ENCODE measurements at regions not wholly inside any gene's neighbourhood (a gene's known extent, or its start where the extent isn't known, plus 50 kb on each side); places are given as distances from the start of the nearest gene placed in this dataset.

- no peak for DNase-seq (ENCODE audit: low read depth in 4 of 4, low spot score in 2 of 4)
Observed at GRCh38 chr10:128416231-128416630, 290.0 kb upstream of the MKI67 start.

- DNase-seq (ENCODE audit: low read depth in 4 of 4, low spot score in 2 of 4): no peak
Observed at GRCh38 chr10:128417826-128418225, 291.6 kb upstream of the MKI67 start.

GRCh38 chr10:128418819-128419218 lies 292.6 kb upstream of the MKI67 start:
- DNase-seq (ENCODE audit: low read depth in 4 of 4, low spot score in 2 of 4): no peak

- no peak for DNase-seq (ENCODE audit: low read depth in 4 of 4, low spot score in 2 of 4)
Observed at GRCh38 chr10:128419466-128420019, 293.3 kb upstream of the MKI67 start.

- no peak for DNase-seq (ENCODE audit: low read depth in 4 of 4, low spot score in 2 of 4)
Observed at GRCh38 chr10:128420623-128421022, 294.4 kb upstream of the MKI67 start.

GRCh38 chr10:128421371-128422160 lies 295.3 kb upstream of the MKI67 start:
- DNase-seq (ENCODE audit: low read depth in 4 of 4, low spot score in 2 of 4): no peak

- DNase-seq (ENCODE audit: low read depth in 4 of 4, low spot score in 2 of 4): no peak
Observed at GRCh38 chr10:128422190-128422589, 296.0 kb upstream of the MKI67 start.

- DNase-seq (ENCODE audit: low read depth in 4 of 4, low spot score in 2 of 4): no peak
Observed at GRCh38 chr10:128422999-128423398, 296.8 kb upstream of the MKI67 start.

GRCh38 chr10:128429321-128429720 lies 303.1 kb upstream of the MKI67 start:
- DNase-seq (ENCODE audit: low read depth in 4 of 4, low spot score in 2 of 4): no peak

- DNase-seq (ENCODE audit: low read depth in 4 of 4, low spot score in 2 of 4): no peak
Observed at GRCh38 chr10:128429835-128430513, 303.8 kb upstream of the MKI67 start.

GRCh38 chr10:128431083-128431482 lies 304.9 kb upstream of the MKI67 start:
- DNase-seq (ENCODE audit: low read depth in 4 of 4, low spot score in 2 of 4): no peak

GRCh38 chr10:128431506-128431905 lies 305.3 kb upstream of the MKI67 start:
- no peak for DNase-seq (ENCODE audit: low read depth in 4 of 4, low spot score in 2 of 4)

GRCh38 chr10:128432011-128432410 lies 305.8 kb upstream of the MKI67 start:
- no peak for DNase-seq (ENCODE audit: low read depth in 4 of 4, low spot score in 2 of 4)

- no peak for DNase-seq (ENCODE audit: low read depth in 4 of 4, low spot score in 2 of 4)
Observed at GRCh38 chr10:128432423-128432822, 306.2 kb upstream of the MKI67 start.

- DNase-seq (ENCODE audit: low read depth in 4 of 4, low spot score in 2 of 4): no peak
Observed at GRCh38 chr10:128435811-128436210, 309.6 kb upstream of the MKI67 start.

- no peak for DNase-seq (ENCODE audit: low read depth in 4 of 4, low spot score in 2 of 4)
Observed at GRCh38 chr10:128437786-128438345, 311.6 kb upstream of the MKI67 start.

GRCh38 chr10:128438417-128439063 lies 312.3 kb upstream of the MKI67 start:
- no peak for DNase-seq (ENCODE audit: low read depth in 4 of 4, low spot score in 2 of 4)

- DNase-seq (ENCODE audit: low read depth in 4 of 4, low spot score in 2 of 4): no peak
Observed at GRCh38 chr10:128440513-128441160, 314.4 kb upstream of the MKI67 start.

- DNase-seq (ENCODE audit: low read depth in 4 of 4, low spot score in 2 of 4): no peak
Observed at GRCh38 chr10:128443925-128444518, 317.8 kb upstream of the MKI67 start.

GRCh38 chr10:128448796-128449195 lies 322.6 kb upstream of the MKI67 start:
- DNase-seq (ENCODE audit: low read depth in 4 of 4, low spot score in 2 of 4): no peak
